Osteocyte (in vitro differentiated cells): ENCODE measurements at regions not wholly inside any gene's neighbourhood (a gene's known extent, or its start where the extent isn't known, plus 50 kb on each side); places are given as distances from the start of the nearest gene placed in this dataset.
A peak's percentile ranks its signal among the peaks of the same experiment; 100 is the strongest.
"Not testable (repeated sequence)": the region's sequence is repeated elsewhere in the genome, so short reads cannot be mapped to it uniquely, and the experiment has no call there.

Experiments
- DNase-seq: peaks from one replicate; pipeline ENCODE4 v3.0.0; 2021; ENCODE audit warnings: mixed read lengths; ENCODE audit not compliant: unreplicated experiment; ENCODE audit errors: extremely low spot score
- H3K27ac Mint-ChIP-seq: one replicate; pipeline ENCODE4 v1.8.0; 2021; ENCODE audit warnings: mild to moderate bottlenecking, mixed read lengths; ENCODE audit not compliant: unreplicated experiment
- H3K27me3 Mint-ChIP-seq: one replicate; pipeline ENCODE4 v1.8.0; 2021; ENCODE audit warnings: mixed read lengths; ENCODE audit not compliant: unreplicated experiment
- H3K36me3 Mint-ChIP-seq: one replicate; pipeline ENCODE4 v1.8.0; 2021; ENCODE audit warnings: mixed read lengths; ENCODE audit not compliant: unreplicated experiment
- H3K4me1 Mint-ChIP-seq: one replicate; pipeline ENCODE4 v1.8.0; 2021; ENCODE audit warnings: mixed read lengths; ENCODE audit not compliant: unreplicated experiment
- H3K4me3 Mint-ChIP-seq: one replicate; pipeline ENCODE4 v1.8.0; 2021; ENCODE audit warnings: mild to moderate bottlenecking, moderate library complexity, mixed read lengths; ENCODE audit not compliant: unreplicated experiment
- H3K9me3 Mint-ChIP-seq: one replicate; pipeline ENCODE4 v1.8.0; 2021; ENCODE audit warnings: mixed read lengths; ENCODE audit not compliant: unreplicated experiment
- TF ChIP-seq, protein P1 (sequence below): fragments of 200-600 bp; sonication (generic); IDR thresholded peaks from 2 replicates; pipeline ENCODE4 v1.5.0; 2021; ENCODE audit warnings: antibody characterized with exemption, mild to moderate bottlenecking, moderate library complexity

DNA sequence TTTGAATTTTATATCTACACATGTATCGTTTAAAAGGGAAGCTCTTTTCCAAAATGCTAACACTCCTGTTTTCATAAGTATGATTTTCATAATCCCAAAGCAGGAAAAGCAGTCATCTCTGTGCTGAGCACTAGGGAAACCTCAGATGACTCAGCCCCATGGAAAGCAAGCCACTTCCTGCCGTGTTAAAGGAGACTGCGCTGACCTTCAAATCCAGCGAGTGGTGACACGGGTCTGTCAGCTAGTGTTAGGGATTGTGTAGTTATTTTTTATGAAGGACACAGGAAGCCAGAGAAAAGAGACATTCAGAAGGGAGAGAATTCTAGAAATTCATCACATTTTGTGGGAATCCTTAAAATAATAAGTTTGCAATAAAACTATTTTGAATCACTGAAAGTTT lies 57.0 kb upstream of the CD93 start:
- no peak for DNase-seq
- Mint-ChIP-seq H3K9me3 (no peaks in the 10 kb centered on the region), H3K27me3 (no peaks in the 10 kb centered on the region), H3K27ac (peak overlapping the region; percentile 90), H3K4me1 (peaks cover 66% of the 10 kb centered on the region), H3K36me3 (no peaks in the 10 kb centered on the region), H3K4me3 (no peak overlapping the region)
- TF ChIP-seq, protein P1, sequence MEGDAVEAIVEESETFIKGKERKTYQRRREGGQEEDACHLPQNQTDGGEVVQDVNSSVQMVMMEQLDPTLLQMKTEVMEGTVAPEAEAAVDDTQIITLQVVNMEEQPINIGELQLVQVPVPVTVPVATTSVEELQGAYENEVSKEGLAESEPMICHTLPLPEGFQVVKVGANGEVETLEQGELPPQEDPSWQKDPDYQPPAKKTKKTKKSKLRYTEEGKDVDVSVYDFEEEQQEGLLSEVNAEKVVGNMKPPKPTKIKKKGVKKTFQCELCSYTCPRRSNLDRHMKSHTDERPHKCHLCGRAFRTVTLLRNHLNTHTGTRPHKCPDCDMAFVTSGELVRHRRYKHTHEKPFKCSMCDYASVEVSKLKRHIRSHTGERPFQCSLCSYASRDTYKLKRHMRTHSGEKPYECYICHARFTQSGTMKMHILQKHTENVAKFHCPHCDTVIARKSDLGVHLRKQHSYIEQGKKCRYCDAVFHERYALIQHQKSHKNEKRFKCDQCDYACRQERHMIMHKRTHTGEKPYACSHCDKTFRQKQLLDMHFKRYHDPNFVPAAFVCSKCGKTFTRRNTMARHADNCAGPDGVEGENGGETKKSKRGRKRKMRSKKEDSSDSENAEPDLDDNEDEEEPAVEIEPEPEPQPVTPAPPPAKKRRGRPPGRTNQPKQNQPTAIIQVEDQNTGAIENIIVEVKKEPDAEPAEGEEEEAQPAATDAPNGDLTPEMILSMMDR = no peak

DNA sequence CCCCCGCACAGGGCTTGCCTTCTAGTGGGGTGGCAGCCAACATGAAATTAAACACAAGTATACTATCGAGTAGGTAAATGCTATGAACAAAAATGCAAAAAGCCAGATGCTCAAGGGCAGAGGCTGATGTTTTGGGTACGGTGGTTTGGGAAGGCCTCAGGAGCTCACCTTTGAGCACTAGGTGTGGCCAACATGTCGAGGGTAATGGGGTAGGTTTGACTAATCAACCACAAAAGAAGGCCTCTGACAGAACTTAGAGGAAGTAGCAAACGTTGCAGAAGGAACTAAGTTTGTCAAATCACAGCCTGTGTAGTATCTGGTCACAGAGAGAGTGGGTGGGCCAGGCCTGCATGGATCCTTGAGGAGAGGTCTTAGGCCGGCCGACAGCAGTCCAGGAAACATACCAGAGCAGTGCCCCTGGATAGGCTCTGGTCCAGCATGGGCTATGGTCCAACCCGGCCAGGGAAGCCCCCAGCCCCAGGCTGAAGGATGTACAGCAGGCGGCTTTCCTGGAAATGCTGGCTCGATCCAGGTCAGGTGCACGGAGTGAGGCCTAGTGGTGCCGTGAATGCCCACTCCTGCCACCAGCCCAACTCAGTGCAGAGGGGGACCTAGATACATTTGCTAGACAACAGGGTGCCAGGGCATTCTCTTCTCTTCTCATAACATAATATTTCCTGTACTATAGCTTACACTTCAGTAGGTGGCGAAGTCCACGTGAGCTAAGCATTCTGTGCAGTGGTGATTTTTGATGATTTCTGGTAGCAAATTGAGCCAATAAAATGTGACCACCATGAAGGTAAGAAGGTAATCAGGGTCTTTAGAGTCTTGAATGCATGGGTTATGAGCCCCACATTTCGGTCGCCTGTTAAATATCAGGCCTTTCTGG lies 56.3 kb upstream of the CD93 start:
- Mint-ChIP-seq H3K4me1 (peaks cover 60% of the 10 kb centered on the region), H3K36me3 (no peaks in the 10 kb centered on the region), H3K27ac (peak overlapping the region; percentile 90), H3K9me3 (no peaks in the 10 kb centered on the region), H3K27me3 (no peaks in the 10 kb centered on the region), H3K4me3 (no peak overlapping the region)
- no peak for DNase-seq
- TF ChIP-seq, protein P1 = no peak

DNA sequence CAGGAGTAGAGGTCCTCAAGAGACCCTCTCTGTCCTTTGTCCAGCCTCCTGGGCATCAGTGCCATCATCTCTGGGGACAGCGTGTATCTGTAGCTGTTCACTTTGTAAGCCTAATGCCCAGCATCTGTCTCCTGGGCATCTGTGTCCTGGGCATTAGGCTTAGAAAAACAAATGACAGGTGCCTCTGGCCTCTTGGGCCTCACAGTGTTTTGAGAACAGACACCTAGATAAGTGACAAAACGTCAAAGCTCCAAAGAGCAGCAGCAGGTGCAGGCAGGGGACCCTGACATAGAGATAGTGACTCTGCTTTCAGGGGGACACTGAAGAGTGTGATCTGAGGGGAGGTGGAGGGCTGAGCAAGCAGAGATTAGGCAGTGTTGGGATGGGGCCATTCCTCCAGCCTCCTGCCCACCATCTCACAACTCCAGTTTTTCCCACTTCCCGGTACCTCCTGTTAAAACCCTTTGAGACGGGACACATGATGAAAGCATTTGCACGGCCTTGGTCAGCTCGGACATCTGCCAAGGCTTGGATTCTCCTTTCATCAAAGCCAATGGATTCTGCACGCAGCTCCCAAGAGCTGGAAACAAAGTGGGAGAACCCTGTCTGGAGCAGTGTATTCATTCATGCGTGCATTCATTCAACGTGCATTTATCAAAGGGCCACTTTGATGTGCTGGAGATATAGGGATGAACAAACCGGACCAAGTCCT lies 55.5 kb upstream of the CD93 start:
- Mint-ChIP-seq H3K27me3 (no peaks in the 10 kb centered on the region), H3K4me3 (no peak overlapping the region), H3K36me3 (no peaks in the 10 kb centered on the region), H3K27ac (peak overlapping the region; percentile 90), H3K4me1 (peaks cover 54% of the 10 kb centered on the region), H3K9me3 (no peaks in the 10 kb centered on the region)
- no peak for DNase-seq
- TF ChIP-seq, protein P1 = no peak

DNA sequence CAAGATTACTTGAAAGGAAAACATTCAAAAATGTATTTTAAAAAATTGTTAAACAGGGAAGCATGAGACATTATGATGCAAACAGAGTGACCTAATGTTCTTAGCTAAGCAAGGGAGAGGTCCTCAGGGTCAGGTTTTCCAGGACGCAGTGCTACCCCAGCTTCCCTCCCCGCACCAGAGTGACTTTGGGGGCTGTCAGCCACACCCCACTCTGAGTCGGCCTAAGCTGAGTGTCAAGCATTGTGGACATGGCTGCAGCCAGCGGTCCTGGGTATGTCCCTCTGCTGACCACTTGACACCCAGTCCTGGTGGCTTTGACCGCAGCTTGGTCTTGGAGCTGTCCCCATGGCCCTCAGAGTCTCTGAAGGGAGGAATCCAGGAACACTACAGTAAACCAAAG lies 54.9 kb upstream of the CD93 start:
- H3K27me3 Mint-ChIP-seq = no peaks in the 10 kb centered on the region
- H3K9me3 Mint-ChIP-seq = no peaks in the 10 kb centered on the region
- no peak overlapping the region for H3K4me3 Mint-ChIP-seq
- TF ChIP-seq, protein P1 = no peak
- no peak for DNase-seq
- H3K4me1 Mint-ChIP-seq = peaks cover 49% of the 10 kb centered on the region
- H3K27ac Mint-ChIP-seq = peak overlapping the region; percentile 50
- H3K36me3 Mint-ChIP-seq = no peaks in the 10 kb centered on the region

DNA sequence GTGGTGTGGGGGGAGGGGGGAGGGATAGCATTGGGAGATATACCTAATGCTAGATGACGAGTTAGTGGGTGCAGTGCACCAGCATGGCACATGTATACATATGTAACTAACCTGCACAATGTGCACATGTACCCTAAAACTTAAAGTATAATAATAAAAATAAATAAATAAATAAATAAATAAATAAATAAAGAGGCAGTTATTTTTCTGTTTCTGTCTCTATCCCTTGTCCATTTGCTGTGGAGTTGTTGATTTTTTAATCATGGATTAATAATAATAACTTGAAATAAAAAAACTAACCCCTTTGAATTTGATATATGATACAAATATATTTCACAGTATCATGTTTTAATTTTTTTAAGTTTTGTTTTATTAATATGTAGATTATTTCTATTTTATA lies 53.9 kb upstream of the CD93 start:
- peaks cover 41% of the 10 kb centered on the region for H3K4me1 Mint-ChIP-seq
- H3K4me3 Mint-ChIP-seq, H3K36me3 Mint-ChIP-seq, H3K9me3 Mint-ChIP-seq, DNase-seq, H3K27me3 Mint-ChIP-seq, H3K27ac Mint-ChIP-seq: not testable (repeated sequence)
